ENCODE measurements at regions not wholly inside any gene's neighbourhood (a gene's known extent, or its start where the extent isn't known, plus 50 kb on each side); places are given as distances from the start of the nearest gene placed in this dataset.

GRCh38 chr13:38494445-38494844 is 144.8 kb downstream of the UFM1 start:
- no peak for TF ChIP-seq POLR2AphosphoS5 (IDR thresholded peaks at IDR 0.05)
- no peak for TF ChIP-seq CTCF (IDR thresholded peaks at IDR 0.05)
